ENCODE measurements at regions not wholly inside any gene's neighbourhood (a gene's known extent, or its start where the extent isn't known, plus 50 kb on each side); places are given as distances from the start of the nearest gene placed in this dataset.

GRCh38 chr10:129274748-129275474 is 192.1 kb upstream of the MGMT start:
- TF ChIP-seq CTCF (conservative IDR thresholded peaks at IDR 0.05; ENCODE audit: low read depth, low read length): no peak
- H3K4me3 ChIP-seq (ENCODE audit: low read depth, low read length): no peak overlapping the region
- no peak for DNase-seq (ENCODE audit: low read depth)

GRCh38 chr10:129275886-129276285 is 191.2 kb upstream of the MGMT start:
- no peak for DNase-seq (ENCODE audit: low read depth)
- H3K4me3 ChIP-seq (ENCODE audit: low read depth, low read length): no peak overlapping the region
- TF ChIP-seq CTCF (conservative IDR thresholded peaks at IDR 0.05; ENCODE audit: low read depth, low read length): no peak

- no peak overlapping the region for H3K4me3 ChIP-seq (ENCODE audit: low read depth, low read length)
- no peak for TF ChIP-seq CTCF (conservative IDR thresholded peaks at IDR 0.05; ENCODE audit: low read depth, low read length)
- DNase-seq (ENCODE audit: low read depth): no peak
Measured at GRCh38 chr10:129277084-129277483, 190.0 kb upstream of the MGMT start.

GRCh38 chr10:129277841-129278240 is 189.2 kb upstream of the MGMT start:
- no peak for TF ChIP-seq CTCF (conservative IDR thresholded peaks at IDR 0.05; ENCODE audit: low read depth, low read length)
- no peak overlapping the region for H3K4me3 ChIP-seq (ENCODE audit: low read depth, low read length)
- no peak for DNase-seq (ENCODE audit: low read depth)

GRCh38 chr10:129278686-129279085 is 188.4 kb upstream of the MGMT start:
- H3K4me3 ChIP-seq (ENCODE audit: low read depth, low read length): no peak overlapping the region
- DNase-seq (ENCODE audit: low read depth): no peak
- no peak for TF ChIP-seq CTCF (conservative IDR thresholded peaks at IDR 0.05; ENCODE audit: low read depth, low read length)

- no peak for TF ChIP-seq CTCF (conservative IDR thresholded peaks at IDR 0.05; ENCODE audit: low read depth, low read length)
- no peak for DNase-seq (ENCODE audit: low read depth)
- no peak overlapping the region for H3K4me3 ChIP-seq (ENCODE audit: low read depth, low read length)
Measured at GRCh38 chr10:129279446-129280154, 187.4 kb upstream of the MGMT start.

- TF ChIP-seq CTCF (conservative IDR thresholded peaks at IDR 0.05; ENCODE audit: low read depth, low read length): no peak
- no peak for DNase-seq (ENCODE audit: low read depth)
- no peak overlapping the region for H3K4me3 ChIP-seq (ENCODE audit: low read depth, low read length)
Measured at GRCh38 chr10:129280155-129280502, 186.9 kb upstream of the MGMT start.
